ENCODE measurements at regions not wholly inside any gene's neighbourhood (a gene's known extent, or its start where the extent isn't known, plus 50 kb on each side); places are given as distances from the start of the nearest gene placed in this dataset.

DNA sequence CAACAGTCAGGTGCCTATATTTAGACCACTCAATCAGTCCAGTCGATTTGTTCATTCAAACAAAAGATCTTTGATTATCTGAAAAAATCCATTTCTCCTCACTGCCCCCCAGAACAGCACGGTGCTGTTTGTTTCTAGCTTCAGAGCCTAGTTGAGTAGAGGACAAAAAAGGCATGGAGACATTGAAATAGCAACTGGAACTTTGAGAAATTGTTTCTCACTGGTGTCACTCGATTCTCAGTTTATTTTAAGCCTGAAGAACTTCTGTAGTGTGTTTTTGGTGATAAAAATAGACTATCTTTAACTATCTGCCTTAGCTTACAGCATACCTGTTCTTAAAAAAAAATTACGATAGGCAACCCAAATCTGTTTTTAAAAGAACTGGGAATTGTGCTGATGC, 67.1 kb downstream of the ARHGAP35 start:
- no peak for DNase-seq (ENCODE audit: low read depth)
- no peak overlapping the region for H3K4me3 ChIP-seq (ENCODE audit: low read depth, low read length)
- TF ChIP-seq, protein P1, sequence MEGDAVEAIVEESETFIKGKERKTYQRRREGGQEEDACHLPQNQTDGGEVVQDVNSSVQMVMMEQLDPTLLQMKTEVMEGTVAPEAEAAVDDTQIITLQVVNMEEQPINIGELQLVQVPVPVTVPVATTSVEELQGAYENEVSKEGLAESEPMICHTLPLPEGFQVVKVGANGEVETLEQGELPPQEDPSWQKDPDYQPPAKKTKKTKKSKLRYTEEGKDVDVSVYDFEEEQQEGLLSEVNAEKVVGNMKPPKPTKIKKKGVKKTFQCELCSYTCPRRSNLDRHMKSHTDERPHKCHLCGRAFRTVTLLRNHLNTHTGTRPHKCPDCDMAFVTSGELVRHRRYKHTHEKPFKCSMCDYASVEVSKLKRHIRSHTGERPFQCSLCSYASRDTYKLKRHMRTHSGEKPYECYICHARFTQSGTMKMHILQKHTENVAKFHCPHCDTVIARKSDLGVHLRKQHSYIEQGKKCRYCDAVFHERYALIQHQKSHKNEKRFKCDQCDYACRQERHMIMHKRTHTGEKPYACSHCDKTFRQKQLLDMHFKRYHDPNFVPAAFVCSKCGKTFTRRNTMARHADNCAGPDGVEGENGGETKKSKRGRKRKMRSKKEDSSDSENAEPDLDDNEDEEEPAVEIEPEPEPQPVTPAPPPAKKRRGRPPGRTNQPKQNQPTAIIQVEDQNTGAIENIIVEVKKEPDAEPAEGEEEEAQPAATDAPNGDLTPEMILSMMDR (IDR thresholded peaks at IDR 0.05; ENCODE audit: low read depth, low read length, missing control alignments) = no peak

DNA sequence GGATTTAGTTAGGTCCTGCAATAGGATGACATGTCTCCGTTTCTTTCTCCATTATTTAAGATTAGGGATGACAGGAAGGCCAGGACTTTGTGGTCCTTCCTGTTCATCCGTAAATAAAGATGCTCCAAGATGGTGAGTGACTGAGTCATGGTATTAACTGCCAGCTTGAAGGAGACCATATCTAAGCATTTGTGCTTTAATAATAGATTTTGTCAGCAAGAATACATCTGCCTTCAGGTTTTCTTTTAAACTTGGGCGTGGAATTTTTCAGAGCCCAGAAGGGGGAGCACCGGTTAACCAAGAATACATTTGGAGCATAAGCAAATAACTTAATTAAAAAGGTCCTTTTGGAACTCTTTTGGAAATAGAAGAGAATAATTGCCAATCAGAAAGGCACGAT, 68.2 kb downstream of the ARHGAP35 start:
- TF ChIP-seq, protein P1 (IDR thresholded peaks at IDR 0.05; ENCODE audit: low read depth, low read length, missing control alignments) = no peak
- DNase-seq (ENCODE audit: low read depth) = no peak

DNA sequence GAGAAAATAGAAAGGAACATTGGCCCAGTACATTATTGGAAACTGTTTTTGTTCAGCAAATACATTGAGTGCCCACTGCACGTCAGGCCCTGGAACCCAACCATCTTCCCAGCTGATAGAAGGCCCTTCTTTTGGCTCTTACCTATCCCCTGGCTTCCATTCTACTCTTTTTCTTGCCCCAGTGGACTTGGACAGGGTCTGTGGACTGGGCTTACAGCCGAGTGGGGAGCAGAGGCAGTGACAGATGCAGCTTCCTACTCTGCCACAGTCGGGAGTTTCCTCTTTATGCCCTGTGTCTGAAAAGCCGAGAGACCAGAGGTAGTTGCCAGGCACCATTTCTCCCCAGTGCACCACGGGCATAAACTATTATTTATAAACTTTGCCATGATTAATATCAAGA, 70.4 kb downstream of the ARHGAP35 start:
- H3K4me3 ChIP-seq (ENCODE audit: low read depth, low read length) = no peak overlapping the region

More for the DNA sequence above, 68.2 kb downstream of the ARHGAP35 start:
- no peak overlapping the region for H3K4me3 ChIP-seq (ENCODE audit: low read depth, low read length)

DNA sequence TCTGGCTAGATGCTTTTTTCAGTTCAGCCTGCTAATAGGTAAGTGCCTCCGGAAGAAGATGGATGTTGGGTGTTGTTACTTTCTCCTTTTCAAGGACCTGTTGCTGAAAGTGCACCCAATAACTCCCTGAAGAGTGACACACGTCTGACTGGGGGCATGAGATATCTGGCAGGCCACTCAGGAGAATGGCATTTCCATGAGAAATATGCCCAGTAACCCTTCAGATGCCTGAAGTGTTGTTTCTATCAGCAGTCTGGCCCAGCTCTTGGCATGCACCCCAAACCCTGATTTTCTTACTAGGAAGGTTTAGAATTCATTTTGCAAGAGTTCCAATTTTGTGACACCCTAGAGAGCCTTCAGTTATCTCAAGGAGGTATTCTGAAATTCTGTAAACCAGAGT, 71.5 kb downstream of the ARHGAP35 start:
- H3K4me3 ChIP-seq (ENCODE audit: low read depth, low read length) = no peak overlapping the region
- TF ChIP-seq, protein P1 (IDR thresholded peaks at IDR 0.05; ENCODE audit: low read depth, low read length, missing control alignments) = no peak
- no peak for DNase-seq (ENCODE audit: low read depth)

More for the DNA sequence above, 70.4 kb downstream of the ARHGAP35 start:
- DNase-seq (ENCODE audit: low read depth) = no peak
- TF ChIP-seq, protein P1 (IDR thresholded peaks at IDR 0.05; ENCODE audit: low read depth, low read length, missing control alignments) = no peak

DNA sequence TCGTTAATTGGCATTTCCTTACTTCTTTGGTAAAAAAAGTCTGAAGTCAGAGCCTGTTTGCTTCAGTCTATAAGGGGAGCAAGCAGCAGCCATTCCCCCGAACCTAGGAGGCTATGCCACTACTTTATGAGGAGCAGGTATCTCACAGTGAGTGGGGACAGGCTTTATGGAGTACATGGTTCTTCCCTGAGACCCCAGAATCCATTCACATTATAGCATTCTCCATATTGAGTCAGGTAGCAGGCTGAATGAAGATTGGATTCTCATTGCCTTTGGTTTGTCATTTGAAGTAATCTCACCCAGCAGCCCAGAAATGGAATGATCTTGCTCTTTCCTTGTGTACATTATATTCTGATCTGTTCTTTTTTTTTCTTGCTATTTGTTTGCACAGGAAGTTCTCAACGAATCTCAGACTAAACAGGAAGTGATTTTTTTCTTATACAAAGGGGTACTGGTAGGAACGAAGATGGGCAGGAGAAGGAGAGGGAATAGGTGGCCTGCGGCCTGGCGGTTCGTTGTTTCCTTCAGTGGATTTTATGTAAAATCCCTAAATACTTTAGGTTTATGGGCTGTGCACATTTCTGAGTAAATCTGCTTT, 74.4 kb downstream of the ARHGAP35 start:
- no peak overlapping the region for H3K4me3 ChIP-seq (ENCODE audit: low read depth, low read length)
- no peak for DNase-seq (ENCODE audit: low read depth)
- TF ChIP-seq, protein P1 (IDR thresholded peaks at IDR 0.05; ENCODE audit: low read depth, low read length, missing control alignments) = no peak

DNA sequence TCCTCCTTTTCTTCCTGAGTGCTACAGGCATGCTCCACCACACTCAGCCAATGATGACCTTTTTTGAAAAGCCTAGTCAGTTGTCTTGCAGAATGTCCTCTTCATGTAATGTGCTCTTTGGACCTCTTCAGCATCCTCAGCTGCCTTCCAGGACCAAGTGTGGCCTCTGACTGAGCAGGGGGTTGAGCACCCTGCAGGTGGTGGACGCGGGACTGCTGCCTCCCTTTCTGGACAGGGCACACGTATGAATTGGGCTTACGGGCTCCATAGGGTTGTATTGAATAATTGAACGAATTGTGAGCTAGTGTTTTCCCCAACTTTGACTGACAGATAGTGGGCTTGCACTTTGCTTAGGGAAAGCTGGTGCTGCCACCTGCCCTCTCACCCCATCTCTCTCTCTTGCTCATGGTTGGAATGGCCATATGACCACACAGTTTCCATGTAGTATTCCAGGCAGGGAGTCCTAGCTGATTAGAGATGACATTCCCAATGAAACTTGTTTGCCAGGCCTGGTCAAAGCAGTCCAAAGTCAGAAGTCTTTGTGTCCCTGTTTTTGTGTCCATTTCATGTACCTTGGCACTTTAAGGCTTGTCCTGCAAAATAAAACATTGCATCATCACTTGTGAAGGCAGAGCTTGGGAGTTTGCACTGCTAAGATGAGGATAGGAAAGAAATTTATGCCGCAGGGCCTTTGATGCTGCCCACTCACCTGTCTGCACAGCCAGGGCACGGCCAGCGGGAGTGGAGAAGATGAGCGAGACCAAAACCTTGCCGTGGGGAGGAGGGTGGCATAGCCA, 76.3 kb upstream of the NPAS1 start:
- TF ChIP-seq, protein P1 (IDR thresholded peaks at IDR 0.05; ENCODE audit: low read depth, low read length, missing control alignments) = no peak
- H3K4me3 ChIP-seq (ENCODE audit: low read depth, low read length) = no peak overlapping the region
- DNase-seq (ENCODE audit: low read depth) = no peak

Data from GM12864 (cell line).